K562 (cell line): ENCODE measurements at regions not wholly inside any gene's neighbourhood (a gene's known extent, or its start where the extent isn't known, plus 50 kb on each side); places are given as distances from the start of the nearest gene placed in this dataset.

ENCODE experiments used
- ATAC-seq: fragments of 200-7000 bp; cut with Tn5 transposase; 3 replicates; pipeline ENCODE4 v1.9.1; 2020; ENCODE audit warnings: moderate library complexity
- BruUV-seq: library from RNA; stranded (reverse); fragments of 400-500 nt; replicated peaks from 2 replicates; lab custom pipeline; 2021; lab: Mats Ljungman, UMichigan
- CTCF ChIA-PET: fragments of 300-600 bp; formaldehyde crosslinking; extraction: SDS; loops from one replicate; lab custom pipeline; 2021; ENCODE audit warnings: low intra/inter-chr PET ratio; lab: Yijun Ruan, JAX
- POLR2A ChIA-PET: fragments of 300-600, 350-650 bp; sonication (Branson Sonifier 250); formaldehyde crosslinking; extraction: SDS; loops from one replicate; lab custom pipeline; 2021; ENCODE audit warnings: antibody characterized with exemption, inconsistent platforms; lab: Yijun Ruan, JAX
- DNase-seq, 4 experiments: peaks; one replicate each; pipeline versions ENCODE4 v3.0.0 to v3.0.0-alpha.2; 2011 to 2018; ENCODE audit warnings: low spot score in 3 of 4, mixed read lengths in 3 of 4; ENCODE audit errors: extremely low read depth in 1 of 4
- FAIRE-seq: peaks from 2 replicates; lab custom pipeline; 2011; peaks lifted over from hg19 to GRCh38; lab: Jason Lieb, UNC
- H2AFZ ChIP-seq: 2 replicates; pipeline ENCODE4 v1.6.0; 2011; ENCODE audit warnings: low read depth, low read length, control low read depth, inconsistent platforms
- H3K27ac ChIP-seq: fragments of 200-600 bp; 3 replicates; pipeline ENCODE4 v1.8.0; 2011; ENCODE audit warnings: low read depth, mild to moderate bottlenecking, control low read depth, inconsistent platforms, low read length, moderate library complexity, mixed read lengths; ENCODE audit errors: extremely low read depth
- H3K27me3 ChIP-seq, 2 experiments: fragments of 300-600 bp in 1 of 2; 2 replicates in 1 of 2; 3 replicates in 1 of 2; pipeline versions ENCODE4 v1.6.0 to v1.8.0; 2011; ENCODE audit warnings: inconsistent platforms in 2 of 2, low read length in 2 of 2, mild to moderate bottlenecking in 1 of 2, mixed read lengths in 1 of 2, moderate library complexity in 1 of 2; ENCODE audit not compliant: control insufficient read depth in 2 of 2, insufficient read depth in 2 of 2
- H3K36me3 ChIP-seq: fragments of 300-600 bp; 3 replicates; pipeline ENCODE4 v1.8.0; 2011; ENCODE audit warnings: mild to moderate bottlenecking, low read length, inconsistent platforms; ENCODE audit not compliant: control insufficient read depth, insufficient read depth
- H3K4me1 ChIP-seq, 2 experiments: fragments of 200-600 bp in 1 of 2; replicated peaks in 1 of 2; 2 replicates in 1 of 2; 3 replicates in 1 of 2; pipeline versions ENCODE4 v1.5.1 to v1.8.0; 2011; ENCODE audit warnings: inconsistent platforms in 2 of 2, low read length in 2 of 2, mild to moderate bottlenecking in 1 of 2, mixed read lengths in 1 of 2, moderate library complexity in 1 of 2; ENCODE audit not compliant: control insufficient read depth in 2 of 2, insufficient read depth in 2 of 2
- H3K4me2 ChIP-seq: 2 replicates; pipeline ENCODE4 v1.6.1; 2011; ENCODE audit warnings: low read length, control low read depth, inconsistent platforms, mixed read lengths; ENCODE audit not compliant: insufficient read depth
- H3K4me3 ChIP-seq: fragments of 200-600 bp; sonication (generic), shearing (Covaris generic); 2 replicates; pipeline ENCODE4 v1.5.1; 2016; ENCODE audit warnings: control low read depth, inconsistent platforms
- H3K79me2 ChIP-seq: fragments of 200-600 bp; 3 replicates; pipeline ENCODE4 v1.8.0; 2011; ENCODE audit warnings: low read length, inconsistent platforms; ENCODE audit not compliant: control insufficient read depth, insufficient read depth
- H3K9ac ChIP-seq, 2 experiments: 2 replicates each; pipeline versions ENCODE4 v1.6.0 to v1.6.1; 2011; ENCODE audit warnings: low read depth in 2 of 2, low read length in 2 of 2, control low read depth in 1 of 2, inconsistent platforms in 1 of 2, mild to moderate bottlenecking in 1 of 2, mixed read lengths in 1 of 2; ENCODE audit not compliant: insufficient read depth in 1 of 2
- H3K9me1 ChIP-seq: one replicate; pipeline ENCODE4 v1.6.0; 2011; ENCODE audit warnings: inconsistent platforms, mild to moderate bottlenecking, low read length, moderate library complexity; ENCODE audit not compliant: control insufficient read depth, insufficient read depth
- H3K9me3 ChIP-seq: replicated peaks from 2 replicates; pipeline ENCODE4 v1.5.1; 2011; ENCODE audit warnings: low read depth, low read length, inconsistent platforms; ENCODE audit not compliant: control insufficient read depth, insufficient read depth
- H4K20me1 ChIP-seq: replicated peaks from 2 replicates; pipeline ENCODE4 v1.6.1; 2011; ENCODE audit warnings: low read length, inconsistent platforms, mixed read lengths; ENCODE audit not compliant: control insufficient read depth, insufficient read depth
- ARID3B ChIP-seq: fragments of 250-450 bp; sonication (Bioruptor Pico); IDR thresholded peaks from 2 replicates; pipeline ENCODE4 v1.4.0; 2020; ENCODE audit warnings: borderline replicate concordance
- E2F3 ChIP-seq: fragments of 250-450 bp; sonication (Bioruptor Pico); IDR thresholded peaks from 2 replicates; pipeline ENCODE4 v1.4.0; 2020; ENCODE audit warnings: mild to moderate bottlenecking
- ELK3 ChIP-seq: fragments of 450-650 bp; formaldehyde crosslinking; IDR thresholded peaks from 2 replicates; pipeline ENCODE4 v1.4.0; 2020; ENCODE audit warnings: mild to moderate bottlenecking
- EP300 ChIP-seq: IDR thresholded peaks from 2 replicates; pipeline ENCODE4 v1.6.1; 2012; ENCODE audit warnings: low read length, improper control_type of control experiment
- FOXO4 ChIP-seq: fragments of 450-650 bp; formaldehyde crosslinking; IDR thresholded peaks from 2 replicates; pipeline ENCODE4 v1.4.0; 2020; ENCODE audit warnings: mild to moderate bottlenecking, moderate library complexity
- KAT2B ChIP-seq: IDR thresholded peaks from one replicate; pipeline ENCODE4 v1.6.1; 2012; ENCODE audit warnings: low read depth, mild to moderate bottlenecking, control low read depth, inconsistent platforms, low read length, moderate library complexity
- KDM2B ChIP-seq: fragments of 250-450 bp; sonication (Bioruptor Pico); IDR thresholded peaks from 2 replicates; pipeline ENCODE4 v1.8.0; 2021; ENCODE audit warnings: mild to moderate bottlenecking, moderate library complexity
- NFIX ChIP-seq: fragments of 250-450 bp; sonication (Bioruptor Pico); IDR thresholded peaks from 2 replicates; pipeline ENCODE4 v1.4.0; 2020; ENCODE audit warnings: low read depth, mild to moderate bottlenecking, moderate library complexity
- RBM22 ChIP-seq: fragments of 200-400 bp; formaldehyde crosslinking; IDR thresholded peaks from 2 replicates; pipeline ENCODE4 v1.6.1; 2018; ENCODE audit warnings: low read length, low read depth; ENCODE audit not compliant: poor library complexity, severe bottlenecking
- RNF2 ChIP-seq: sonication (generic); IDR thresholded peaks from 2 replicates; pipeline ENCODE4 v1.6.1; 2016
- SMARCA4 ChIP-seq: fragments of 450-650 bp; IDR thresholded peaks from 2 replicates; pipeline ENCODE4 v1.6.1; 2016
- STAG1 ChIP-seq: sonication (generic); formaldehyde crosslinking; IDR thresholded peaks from 2 replicates; pipeline ENCODE4 v1.5.0; 2020; ENCODE audit warnings: missing genetic modification reagents, borderline replicate concordance
- STAT5A ChIP-seq: IDR thresholded peaks from 2 replicates; pipeline ENCODE4 v1.6.1; 2012; ENCODE audit warnings: low read length, inconsistent platforms, borderline replicate concordance
- ZNF274 ChIP-seq: IDR thresholded peaks from 2 replicates; pipeline ENCODE4 v1.6.1; 2011; ENCODE audit warnings: low read depth, mild to moderate bottlenecking, low read length, moderate library complexity, borderline replicate concordance
- ZNF518B ChIP-seq: fragments of 250-450 bp; sonication (Bioruptor Pico); IDR thresholded peaks from 2 replicates; pipeline ENCODE4 v1.5.0; 2021; ENCODE audit warnings: mild to moderate bottlenecking, moderate library complexity
- WGBS: fragments of 100-300 bp; shearing (Covaris generic); methylation state at CpG from one replicate; pipeline ENCODE4 v1.1.6; 2016; ENCODE audit warnings: low coverage, mixed read lengths; ENCODE audit not compliant: insufficient coverage; ENCODE audit errors: missing lambda C conversion rate; 5-methylcytosine and 5-hydroxymethylcytosine counted together
- in situ Hi-C: fragments of 300-500 bp; cut with MboI; formaldehyde crosslinking; loops from 4 replicates; pipeline ENCODE4 v1.15.0; 2018; ENCODE audit warnings: inconsistent platforms, mixed read lengths
- intact Hi-C: fragments of 100-400 bp; cut with micrococcal nuclease; formaldehyde crosslinking; loops from 2 replicates; pipeline ENCODE4 v1.14.2; 2022

- TF ChIP-seq ZNF518B (CRISPR knock-in tag) (no peak), SMARCA4 (no peak), KAT2B (no peak), FOXO4 (no peak), STAT5A (no peak)
Observed at GRCh38 chr1:82230667-82231066, 429.9 kb downstream of the ADGRL2 start (continued).

GRCh38 chr1:82227306-82228095 lies 426.8 kb downstream of the ADGRL2 start:
- no peak overlapping the region for H3K4me2 ChIP-seq
- H3K27ac ChIP-seq = no peak overlapping the region
- FAIRE-seq (no peak), ATAC-seq (no peak), DNase-seq (no peak)
- H3K36me3 ChIP-seq = no peaks in the 10 kb centered on the region
- H3K79me2 ChIP-seq = no peaks in the 10 kb centered on the region
- no peaks in the 10 kb centered on the region for H3K9me3 ChIP-seq
- no peak overlapping the region for H3K9ac ChIP-seq
- BruUV-seq = no TSS peak
- H4K20me1 ChIP-seq = no peaks in the 10 kb centered on the region
- in situ Hi-C loops (no loop called here), intact Hi-C loops (no loop called here)
- CTCF ChIA-PET = no interaction called here
- POLR2A ChIA-PET = no interaction called here
- H3K4me1 ChIP-seq = no peaks in the 10 kb centered on the region
- H3K9me1 ChIP-seq = no peaks in the 10 kb centered on the region
- no peak overlapping the region for H2AFZ ChIP-seq
- H3K27me3 ChIP-seq = no peaks in the 10 kb centered on the region
- no peak overlapping the region for H3K4me3 ChIP-seq
- 0% methylated on average over 3 of the region's 3 CpGs for WGBS
- no peak for TF ChIP-seq EP300
- no peak for TF ChIP-seq RNF2
- no peak for TF ChIP-seq E2F3
- TF ChIP-seq ARID3B = no peak
- TF ChIP-seq ELK3 (CRISPR knock-in tag) = no peak
- TF ChIP-seq STAG1 (CRISPR knock-in tag) = no peak
- TF ChIP-seq RBM22 = no peak
- TF ChIP-seq NFIX (CRISPR knock-in tag) = no peak
- no peak for TF ChIP-seq ZNF274
- TF ChIP-seq KDM2B (CRISPR knock-in tag) = no peak
